ENCODE measurements at regions not wholly inside any gene's neighbourhood (a gene's known extent, or its start where the extent isn't known, plus 50 kb on each side); places are given as distances from the start of the nearest gene placed in this dataset.

DNA sequence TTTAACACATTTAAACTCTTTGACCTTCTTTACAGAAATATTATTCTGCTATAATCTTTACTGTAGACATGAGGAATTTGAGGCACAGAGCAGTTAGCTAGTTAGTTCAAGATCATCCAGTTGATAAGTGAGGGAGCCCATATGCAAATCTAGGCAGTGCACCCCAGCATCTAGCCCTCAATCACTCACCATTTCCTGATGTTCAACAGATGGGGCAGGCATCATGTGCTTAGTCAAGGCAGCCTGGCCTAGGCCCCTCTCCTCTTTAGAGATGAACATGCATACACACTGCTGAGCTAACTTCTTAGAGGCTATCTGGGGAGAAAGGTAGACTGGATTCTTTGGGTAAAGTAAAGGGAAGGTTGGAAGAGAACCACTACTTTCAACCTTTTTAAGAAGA lies 206.8 kb upstream of the SLC24A2 start:
- no peak for FAIRE-seq

GRCh38 chr9:19994296-19994695 lies 205.5 kb upstream of the SLC24A2 start:
- no peak for FAIRE-seq

GRCh38 chr9:19992556-19992955 lies 203.7 kb upstream of the SLC24A2 start:
- no peak for FAIRE-seq

DNA sequence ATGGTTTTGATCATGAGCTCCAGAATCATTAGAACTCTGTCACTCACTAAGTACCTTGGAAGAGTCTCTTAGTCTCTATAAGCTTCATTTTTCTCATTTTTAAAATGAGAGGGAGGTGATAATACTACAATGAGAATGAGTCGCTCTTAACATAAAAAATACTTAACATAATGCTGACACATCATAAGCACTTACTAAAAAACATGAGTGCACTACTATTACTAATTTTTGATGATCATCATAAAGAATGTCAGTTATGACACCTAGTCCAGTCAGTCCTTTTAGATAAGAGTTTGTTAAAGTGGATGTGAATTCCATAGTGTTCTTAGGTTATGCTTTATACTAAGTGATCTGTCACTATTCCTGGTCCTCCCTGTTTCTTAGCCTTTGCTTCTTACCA lies 200.4 kb upstream of the SLC24A2 start:
- FAIRE-seq: no peak

- no peak for FAIRE-seq
These were observed 199.4 kb upstream of the SLC24A2 start for GRCh38 chr9:19988281-19988680.

GRCh38 chr9:19985081-19985480 lies 196.2 kb upstream of the SLC24A2 start:
- no peak for FAIRE-seq

DNA sequence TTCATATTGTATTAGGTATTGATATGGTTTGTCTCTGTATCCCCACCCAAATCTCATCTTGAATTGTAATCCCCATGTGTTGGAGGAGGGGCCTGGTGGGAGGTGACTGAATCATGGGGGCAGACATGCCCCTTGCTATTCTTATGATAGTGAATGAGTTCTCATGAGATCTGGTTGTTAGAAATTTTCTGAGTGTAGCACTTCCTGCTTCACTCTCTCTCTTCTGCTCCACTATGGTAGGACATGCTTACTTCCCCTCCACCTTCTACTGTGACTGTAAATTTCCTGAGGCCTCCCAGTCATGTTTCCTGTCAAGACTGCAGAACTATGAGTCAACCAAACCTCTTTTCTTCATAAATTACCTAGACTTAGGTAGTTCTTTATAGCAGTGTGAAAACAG lies 187.4 kb upstream of the SLC24A2 start:
- FAIRE-seq: no peak

DNA sequence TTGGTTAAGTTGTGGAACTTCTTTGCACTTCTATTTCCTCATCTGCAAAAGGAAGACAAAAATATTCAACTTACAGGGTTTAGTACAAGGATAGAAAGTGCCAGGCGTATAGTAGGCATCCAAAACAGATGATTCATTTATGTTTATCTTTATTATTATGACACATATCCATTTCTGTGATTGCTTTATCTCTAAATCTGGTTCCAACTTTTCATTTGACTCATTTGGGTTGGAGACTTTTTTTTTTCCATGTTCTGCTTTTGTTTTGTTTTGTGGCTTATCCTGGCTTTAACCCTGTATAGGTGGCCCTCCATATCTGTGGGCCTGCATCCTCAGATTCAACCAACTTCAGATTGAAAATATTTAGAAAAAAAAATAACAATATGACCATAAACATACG lies 186.7 kb upstream of the SLC24A2 start:
- FAIRE-seq: no peak

- no peak for FAIRE-seq
These were observed 180.9 kb upstream of the SLC24A2 start for GRCh38 chr9:19969721-19970120.

DNA sequence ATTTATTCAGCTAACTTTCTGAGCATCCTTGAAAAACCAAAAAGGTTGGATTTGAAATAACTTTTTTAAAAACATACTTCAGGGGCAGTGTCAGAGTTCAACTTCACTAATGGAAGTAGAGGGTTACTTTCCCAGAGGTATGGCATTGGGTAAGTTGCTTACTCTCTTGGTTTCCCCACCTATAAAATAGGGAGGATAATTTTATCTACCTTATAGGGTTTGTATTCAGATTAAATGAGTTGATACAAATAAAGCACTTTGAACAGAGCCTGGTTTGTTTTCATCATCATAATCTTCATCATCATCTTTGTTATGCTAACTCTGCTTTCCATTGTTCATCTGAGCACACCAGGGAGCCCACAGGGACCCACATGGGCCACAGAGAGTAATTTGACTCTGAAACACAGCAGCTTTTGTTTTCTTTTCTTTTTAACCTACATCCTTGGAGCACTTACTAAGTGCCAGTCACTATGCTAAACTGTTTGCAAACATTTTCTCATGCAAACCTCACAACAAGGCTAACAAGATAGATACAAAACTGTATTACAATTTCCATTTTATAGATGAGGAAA lies 179.1 kb upstream of the SLC24A2 start:
- FAIRE-seq: no peak

GRCh38 chr9:19967216-19967887 lies 178.5 kb upstream of the SLC24A2 start:
- no peak for FAIRE-seq

- no peak for FAIRE-seq
These were observed 176.5 kb upstream of the SLC24A2 start for GRCh38 chr9:19965336-19965735.

- no peak for FAIRE-seq
These were observed 159.2 kb upstream of the SLC24A2 start for GRCh38 chr9:19947996-19948395.

- no peak for FAIRE-seq
These were observed 157.7 kb upstream of the SLC24A2 start for GRCh38 chr9:19946441-19947109.

GRCh38 chr9:19941874-19942273 lies 153.0 kb upstream of the SLC24A2 start:
- FAIRE-seq: no peak

GRCh38 chr9:19940811-19941535 lies 152.1 kb upstream of the SLC24A2 start:
- FAIRE-seq: no peak

DNA sequence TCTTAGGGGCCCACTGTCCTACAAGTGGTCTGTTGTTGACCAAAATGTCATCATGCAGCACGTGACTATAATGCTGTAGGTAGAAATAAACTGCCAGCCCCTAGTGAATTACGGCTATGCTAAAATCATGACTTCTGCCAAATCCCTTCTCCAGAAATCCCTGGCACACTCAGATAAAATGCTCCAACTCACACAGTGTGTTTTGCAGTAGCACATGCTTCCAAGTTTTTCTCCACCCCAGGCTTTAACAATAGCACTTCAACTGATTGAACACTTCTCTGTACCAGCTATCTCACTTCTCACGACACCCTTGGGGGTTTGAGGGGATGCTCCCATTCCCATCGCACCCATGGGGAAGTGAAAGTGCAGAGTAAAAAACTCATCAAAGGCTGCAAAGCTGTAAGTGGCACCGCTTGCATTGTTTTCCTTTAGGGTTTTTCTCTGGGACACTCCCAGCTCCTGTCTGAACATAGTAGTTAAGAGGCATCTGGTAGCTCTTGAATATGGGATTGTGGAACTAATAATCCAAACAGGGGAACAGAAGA lies 151.0 kb upstream of the SLC24A2 start:
- FAIRE-seq: no peak

GRCh38 chr9:19938990-19939733 lies 150.3 kb upstream of the SLC24A2 start:
- FAIRE-seq: no peak

DNA sequence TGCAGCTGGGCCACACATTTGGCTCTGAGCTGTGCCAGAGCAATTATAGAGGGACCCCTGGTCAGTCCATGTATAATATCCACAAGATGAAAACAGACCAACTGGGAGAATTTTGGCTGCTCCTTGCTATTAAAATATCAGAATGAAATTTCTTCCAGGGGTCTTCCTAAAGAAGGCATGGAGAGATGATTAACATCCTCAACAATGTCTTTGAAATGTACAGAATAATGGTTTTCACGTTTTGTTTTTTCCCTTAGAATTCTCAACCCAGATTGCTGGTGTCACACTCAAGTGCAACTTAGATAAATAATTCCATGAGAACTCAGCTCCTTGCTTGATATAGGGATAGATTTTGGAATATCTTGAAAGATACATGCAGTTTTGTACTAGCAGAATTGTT lies 148.3 kb upstream of the SLC24A2 start:
- no peak for FAIRE-seq

- FAIRE-seq: no peak
These were observed 147.8 kb upstream of the SLC24A2 start for GRCh38 chr9:19936598-19936997.

GRCh38 chr9:19935422-19935821 lies 146.6 kb upstream of the SLC24A2 start:
- FAIRE-seq: no peak

- FAIRE-seq: no peak
These were observed 145.5 kb upstream of the SLC24A2 start for GRCh38 chr9:19934301-19934871.

Data from endometrium (tissue), 2 donors.